Lung (tissue), 11 donors: ENCODE measurements at regions not wholly inside any gene's neighbourhood (a gene's known extent, or its start where the extent isn't known, plus 50 kb on each side); places are given as distances from the start of the nearest gene placed in this dataset.

Experiments
- ATAC-seq: fragments of 200-7000 bp; cut with Tn5 transposase; one replicate; pipeline ENCODE4 v1.9.1; 2020; ENCODE audit warnings: moderate number of reproducible peaks; ENCODE audit not compliant: insufficient read depth, low FRiP score
- DNase-seq, 3 donors: peaks; one replicate each; pipeline ENCODE4 v3.0.0-alpha.2; 2013 to 2017
- H3K27ac ChIP-seq, 2 donors: one replicate each; pipeline ENCODE4 v1.5.1; 2013; ENCODE audit warnings: mild to moderate bottlenecking in 2 of 2, moderate library complexity in 2 of 2, control low read depth in 1 of 2, inconsistent platforms in 1 of 2, low read depth in 1 of 2, low read length in 1 of 2
- H3K27me3 ChIP-seq, 3 donors: one replicate each; pipeline ENCODE4 v1.5.1; 2013; ENCODE audit warnings: low read length in 2 of 3; ENCODE audit not compliant: control insufficient read depth in 3 of 3, insufficient read depth in 3 of 3
- H3K36me3 ChIP-seq, 4 donors: one replicate each; pipeline ENCODE4 v1.5.1; 2013; ENCODE audit warnings: low read length in 4 of 4, mild to moderate bottlenecking in 1 of 4, moderate library complexity in 1 of 4; ENCODE audit not compliant: control insufficient read depth in 4 of 4, insufficient read depth in 4 of 4
- H3K4me1 ChIP-seq, 5 donors: one replicate each; pipeline ENCODE4 v1.5.1; 2013; ENCODE audit warnings: low read length in 5 of 5, mild to moderate bottlenecking in 2 of 5, moderate library complexity in 1 of 5; ENCODE audit not compliant: control insufficient read depth in 5 of 5, insufficient read depth in 5 of 5
- H3K4me3 ChIP-seq: one replicate; pipeline ENCODE4 v1.5.1; 2013; ENCODE audit warnings: mild to moderate bottlenecking, control low read depth, moderate library complexity
- H3K9ac ChIP-seq, 2 donors: one replicate each; pipeline ENCODE4 v1.5.1; 2013; ENCODE audit warnings: low read length in 2 of 2, control low read depth in 1 of 2; ENCODE audit not compliant: insufficient read depth in 1 of 2
- H3K9me3 ChIP-seq, 4 donors: one replicate each; pipeline ENCODE4 v1.5.1; 2013; ENCODE audit warnings: low read length in 3 of 4, mild to moderate bottlenecking in 1 of 4, moderate library complexity in 1 of 4; ENCODE audit not compliant: control insufficient read depth in 4 of 4, insufficient read depth in 3 of 4
- WGBS, 2 donors: extraction: QIAGEN DNeasy Blood & Tissue Kit; methylation state at CpG; one replicate each; pipeline ENCODE4 v1.1.7; 2013; 5-methylcytosine and 5-hydroxymethylcytosine counted together
- TF ChIP-seq, protein P1 (sequence below): IDR thresholded peaks from 2 replicates; pipeline ENCODE4 v1.5.1; 2012; ENCODE audit warnings: mild to moderate bottlenecking; ENCODE audit errors: control extremely low read depth, extremely low read depth
- donor health status: control.
- donor health status: control.
- donor health status: Bipolar disorder and iron deficiency.
- donor health status: healthy.
- donor health status: DM: yes; HTN: yes; CAD: no.

DNA sequence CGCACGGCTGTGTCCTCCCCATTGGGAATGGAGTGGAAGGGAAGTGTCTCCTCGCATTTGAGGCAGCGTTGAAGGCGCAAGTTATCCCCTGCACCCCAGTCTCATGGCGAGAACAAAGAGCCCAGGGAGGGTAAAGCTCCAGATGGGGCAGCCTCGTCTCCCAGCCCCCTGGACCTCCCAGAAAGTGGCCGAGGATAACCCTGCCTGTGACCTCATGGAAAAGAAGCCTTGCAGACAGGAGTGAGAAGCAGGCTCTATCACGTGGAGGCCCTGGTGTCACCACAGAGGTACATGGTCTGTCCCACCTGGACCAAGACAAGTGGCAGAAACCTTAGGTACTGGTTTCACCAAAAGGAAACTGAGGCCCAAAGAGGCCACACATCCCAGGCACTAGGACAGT lies 134.8 kb upstream of the RPS6KA2 start:
- DNase-seq (no peak), ATAC-seq (no peak)
- H3K4me3 ChIP-seq: no peak overlapping the region
- H3K36me3 ChIP-seq: no peaks in the 10 kb centered on the region
- peaks cover 0 to 29% (median 17%) of the 10 kb centered on the region in 3 donors for H3K27me3 ChIP-seq
- H3K9ac ChIP-seq: no peak overlapping the region
- peaks cover 0 to 15% (median 0%) of the 10 kb centered on the region in 5 donors for H3K4me1 ChIP-seq
- H3K9me3 ChIP-seq: no peaks in the 10 kb centered on the region
- no peak overlapping the region for H3K27ac ChIP-seq
- TF ChIP-seq, protein P1, sequence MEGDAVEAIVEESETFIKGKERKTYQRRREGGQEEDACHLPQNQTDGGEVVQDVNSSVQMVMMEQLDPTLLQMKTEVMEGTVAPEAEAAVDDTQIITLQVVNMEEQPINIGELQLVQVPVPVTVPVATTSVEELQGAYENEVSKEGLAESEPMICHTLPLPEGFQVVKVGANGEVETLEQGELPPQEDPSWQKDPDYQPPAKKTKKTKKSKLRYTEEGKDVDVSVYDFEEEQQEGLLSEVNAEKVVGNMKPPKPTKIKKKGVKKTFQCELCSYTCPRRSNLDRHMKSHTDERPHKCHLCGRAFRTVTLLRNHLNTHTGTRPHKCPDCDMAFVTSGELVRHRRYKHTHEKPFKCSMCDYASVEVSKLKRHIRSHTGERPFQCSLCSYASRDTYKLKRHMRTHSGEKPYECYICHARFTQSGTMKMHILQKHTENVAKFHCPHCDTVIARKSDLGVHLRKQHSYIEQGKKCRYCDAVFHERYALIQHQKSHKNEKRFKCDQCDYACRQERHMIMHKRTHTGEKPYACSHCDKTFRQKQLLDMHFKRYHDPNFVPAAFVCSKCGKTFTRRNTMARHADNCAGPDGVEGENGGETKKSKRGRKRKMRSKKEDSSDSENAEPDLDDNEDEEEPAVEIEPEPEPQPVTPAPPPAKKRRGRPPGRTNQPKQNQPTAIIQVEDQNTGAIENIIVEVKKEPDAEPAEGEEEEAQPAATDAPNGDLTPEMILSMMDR: no peak
- 88 to 91% methylated on average over 9 of the region's 9 CpGs for WGBS, 2 donors

DNA sequence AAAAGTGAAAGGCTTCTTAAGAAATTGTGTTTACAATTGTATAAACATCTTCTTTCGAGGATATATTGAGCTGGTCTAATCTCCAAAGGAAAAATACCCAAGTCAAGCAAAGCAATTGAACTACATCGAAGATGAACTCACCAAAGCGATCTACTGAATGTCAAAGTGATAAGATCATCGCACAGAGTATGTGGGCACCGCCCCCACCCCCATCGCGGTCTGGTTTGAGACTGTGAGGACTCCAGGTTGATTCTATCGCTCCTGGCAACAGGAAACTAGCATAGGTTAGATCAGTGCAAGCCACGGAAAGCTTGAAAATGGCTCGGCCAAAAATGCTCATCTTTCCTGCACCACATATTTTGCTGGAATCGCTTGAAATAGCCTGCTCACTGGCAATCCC lies 133.2 kb upstream of the RPS6KA2 start:
- no peaks in the 10 kb centered on the region for H3K9me3 ChIP-seq
- H3K4me3 ChIP-seq: no peak overlapping the region
- no peaks in the 10 kb centered on the region for H3K36me3 ChIP-seq
- H3K27ac ChIP-seq: no peak overlapping the region
- WGBS, 2 donors: 78 to 88% methylated on average over 11 of the region's 11 CpGs
- peaks cover 0 to 34% (median 18%) of the 10 kb centered on the region in 3 donors for H3K27me3 ChIP-seq
- H3K4me1 ChIP-seq: peaks cover 0 to 16% (median 0%) of the 10 kb centered on the region in 5 donors
- ATAC-seq (no peak), DNase-seq (no peak)
- TF ChIP-seq, protein P1: no peak
- no peak overlapping the region for H3K9ac ChIP-seq

DNA sequence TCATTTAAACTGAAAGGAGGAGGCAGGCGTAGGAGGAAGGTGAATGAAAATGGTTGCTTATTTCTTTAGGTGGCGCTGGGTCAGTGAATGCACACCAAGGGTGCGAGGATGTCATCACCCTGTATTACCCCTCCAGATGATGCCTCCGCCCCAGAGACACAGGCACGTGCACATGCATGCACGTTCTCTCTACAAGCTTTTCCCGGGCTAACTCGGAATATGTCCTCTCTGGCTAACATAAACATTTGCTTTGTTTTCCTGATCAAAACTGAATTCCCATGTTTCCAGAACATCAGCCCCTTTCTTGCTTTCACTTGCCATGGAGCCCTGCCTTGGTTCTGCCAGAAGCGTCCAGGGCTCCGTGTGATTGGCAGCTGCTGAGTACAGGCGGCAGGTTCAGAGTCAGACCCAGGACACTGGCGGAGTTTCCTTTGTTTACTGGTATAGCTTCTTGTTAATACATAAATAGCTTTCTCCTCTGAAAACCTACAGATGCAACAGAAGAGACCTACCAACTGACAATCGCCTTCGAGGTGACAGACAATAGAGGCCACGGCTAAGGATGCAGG lies 131.2 kb upstream of the RPS6KA2 start:
- no peak overlapping the region for H3K27ac ChIP-seq
- no peak overlapping the region for H3K9ac ChIP-seq
- DNase-seq (no peak), ATAC-seq (no peak)
- 58 to 68% methylated on average over 15 of the region's 15 CpGs for WGBS, 2 donors
- H3K4me1 ChIP-seq: peaks cover 0 to 16% (median 0%) of the 10 kb centered on the region in 5 donors
- H3K4me3 ChIP-seq: no peak overlapping the region
- peaks cover 0 to 34% (median 18%) of the 10 kb centered on the region in 3 donors for H3K27me3 ChIP-seq
- H3K36me3 ChIP-seq: no peaks in the 10 kb centered on the region
- TF ChIP-seq, protein P1: no peak
- no peaks in the 10 kb centered on the region for H3K9me3 ChIP-seq
